Mononuclear cell (primary cell): ENCODE measurements at regions not wholly inside any gene's neighbourhood (a gene's known extent, or its start where the extent isn't known, plus 50 kb on each side); places are given as distances from the start of the nearest gene placed in this dataset.
"Not testable (repeated sequence)": the region's sequence is repeated elsewhere in the genome, so short reads cannot be mapped to it uniquely, and the experiment has no call there.

Source experiments
- H3K27me3 ChIP-seq: 2 replicates; pipeline ENCODE4 v1.6.0; 2011; ENCODE audit warnings: low read length, control low read depth; ENCODE audit not compliant: insufficient read depth
- H3K4me1 ChIP-seq: 2 replicates; pipeline ENCODE4 v1.5.1; 2011; ENCODE audit warnings: mild to moderate bottlenecking, low read length, control low read depth; ENCODE audit not compliant: insufficient read depth
- H3K4me3 ChIP-seq: 2 replicates; pipeline ENCODE4 v1.5.1; 2011; ENCODE audit warnings: mild to moderate bottlenecking, low read length, moderate library complexity
- H3K9me3 ChIP-seq: 2 replicates; pipeline ENCODE4 v1.5.1; 2011; ENCODE audit warnings: low read depth, mild to moderate bottlenecking, control low read depth, low read length

GRCh38 chr22:25453557-25453956 is 110.9 kb upstream of the GRK3 start:
- no peak overlapping the region for H3K4me3 ChIP-seq
- no peaks in the 10 kb centered on the region for H3K9me3 ChIP-seq
- no peaks in the 10 kb centered on the region for H3K27me3 ChIP-seq
- H3K4me1 ChIP-seq, result peaks cover 25% of the 10 kb centered on the region

DNA sequence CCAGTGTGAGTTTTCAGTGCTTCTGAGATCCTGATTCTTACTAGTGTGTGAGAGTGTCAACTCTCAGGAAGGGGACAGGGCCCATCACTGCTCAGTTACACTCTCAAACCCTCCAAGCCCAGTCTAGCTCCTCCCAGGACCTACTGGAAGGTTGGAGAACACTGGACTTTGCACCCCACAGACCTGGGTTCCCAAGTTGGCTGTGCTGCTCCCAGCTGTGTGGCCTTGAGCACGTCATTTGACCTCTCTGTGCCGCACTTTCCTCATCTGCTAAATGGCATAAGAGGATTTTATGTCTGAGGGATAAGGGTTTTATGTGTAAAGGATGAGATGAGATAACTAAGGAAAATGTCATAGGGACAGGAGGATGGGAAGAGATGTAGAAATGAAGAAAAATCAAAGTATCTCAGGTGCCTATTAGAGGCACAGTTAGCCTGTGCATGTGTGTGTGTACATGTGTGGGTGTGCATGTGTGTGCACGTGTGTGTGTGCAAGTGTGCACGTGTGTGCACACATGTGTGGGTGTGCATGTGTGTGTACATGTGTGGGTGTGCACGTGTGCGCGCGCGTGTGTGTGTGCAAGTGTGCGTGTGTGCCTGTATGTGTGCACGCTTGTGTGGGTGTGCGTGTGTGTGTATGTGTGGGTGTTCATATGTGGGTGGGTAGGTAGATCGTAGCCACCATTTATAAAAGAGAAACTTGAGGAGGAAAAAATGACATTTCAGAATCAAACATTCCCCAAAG is 108.0 kb upstream of the GRK3 start:
- H3K4me3 ChIP-seq, H3K27me3 ChIP-seq, H3K9me3 ChIP-seq, H3K4me1 ChIP-seq: not testable (repeated sequence)

DNA sequence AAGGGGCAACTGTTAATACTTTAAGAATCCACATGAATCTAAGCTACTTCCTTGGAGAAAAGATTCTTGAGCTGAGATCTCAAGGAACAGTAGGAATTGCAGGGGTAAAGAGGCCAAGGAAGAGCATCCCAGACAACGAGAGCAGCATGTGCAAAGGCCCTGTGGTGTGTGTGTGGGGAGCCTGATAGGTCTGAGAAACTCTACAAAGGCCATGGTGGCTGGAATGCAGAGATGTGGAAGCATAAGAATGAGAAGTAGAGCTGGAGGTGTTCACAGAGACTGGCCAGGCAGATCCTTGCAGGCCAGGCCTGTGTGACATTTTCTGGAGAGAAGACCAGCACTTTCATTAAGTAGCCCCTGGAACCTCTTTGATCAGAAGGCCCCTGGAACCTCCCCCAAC is 105.8 kb upstream of the GRK3 start:
- H3K4me1 ChIP-seq, H3K9me3 ChIP-seq, H3K4me3 ChIP-seq, H3K27me3 ChIP-seq: not testable (repeated sequence)

GRCh38 chr22:25460682-25461081 is 103.8 kb upstream of the GRK3 start:
- not testable (repeated sequence) for H3K4me1 ChIP-seq, H3K9me3 ChIP-seq, H3K27me3 ChIP-seq

DNA sequence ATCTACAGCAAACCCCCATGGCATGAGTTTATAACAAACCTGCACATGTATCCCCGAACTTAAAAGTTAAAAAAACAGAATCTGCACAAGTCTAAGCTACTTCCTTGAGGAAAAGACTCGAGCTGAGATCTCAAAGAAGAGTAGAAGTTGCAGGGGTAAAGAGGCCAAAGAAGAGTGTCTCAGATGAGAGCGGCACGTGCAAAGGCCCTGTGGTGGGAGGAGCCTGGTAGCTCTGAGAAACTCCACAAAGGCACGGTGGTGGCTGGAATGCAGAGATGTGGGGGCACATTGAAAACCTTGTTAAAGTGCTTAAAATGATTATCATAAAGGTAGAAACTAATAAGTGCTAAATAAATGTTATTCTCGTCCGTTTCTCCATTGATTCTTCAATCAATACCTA is 103.2 kb upstream of the GRK3 start:
- no peaks in the 10 kb centered on the region for H3K9me3 ChIP-seq
- no peaks in the 10 kb centered on the region for H3K4me1 ChIP-seq
- H3K27me3 ChIP-seq, result no peaks in the 10 kb centered on the region
- H3K4me3 ChIP-seq, result no peak overlapping the region

More at GRCh38 chr22:25460682-25461081, 103.8 kb upstream of the GRK3 start:
- H3K4me3 ChIP-seq, result not testable (repeated sequence)

GRCh38 chr22:25462474-25463346 is 101.8 kb upstream of the GRK3 start:
- H3K9me3 ChIP-seq, H3K4me1 ChIP-seq: not testable (repeated sequence)

DNA sequence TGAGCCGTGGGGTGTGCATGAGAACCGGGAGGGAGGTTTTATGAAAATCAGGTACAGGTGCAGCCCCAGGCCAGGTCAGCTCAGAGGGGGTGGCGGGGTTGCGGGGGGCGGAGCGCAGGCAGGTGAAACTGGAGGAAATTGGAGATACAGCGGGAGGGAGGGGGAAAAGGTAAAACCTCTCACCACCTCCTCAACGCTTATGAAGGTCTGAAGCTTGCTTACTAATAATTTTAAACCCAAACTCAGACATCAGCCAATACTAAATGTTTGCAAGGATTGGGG is 101.2 kb upstream of the GRK3 start:
- not testable (repeated sequence) for H3K9me3 ChIP-seq, H3K4me1 ChIP-seq, H3K27me3 ChIP-seq

More at GRCh38 chr22:25462474-25463346, 101.8 kb upstream of the GRK3 start:
- not testable (repeated sequence) for H3K4me3 ChIP-seq, H3K27me3 ChIP-seq

GRCh38 chr22:25464326-25464725 is 100.1 kb upstream of the GRK3 start:
- H3K27me3 ChIP-seq, H3K4me1 ChIP-seq, H3K9me3 ChIP-seq: not testable (repeated sequence)

More for the DNA sequence above, 101.2 kb upstream of the GRK3 start:
- not testable (repeated sequence) for H3K4me3 ChIP-seq

DNA sequence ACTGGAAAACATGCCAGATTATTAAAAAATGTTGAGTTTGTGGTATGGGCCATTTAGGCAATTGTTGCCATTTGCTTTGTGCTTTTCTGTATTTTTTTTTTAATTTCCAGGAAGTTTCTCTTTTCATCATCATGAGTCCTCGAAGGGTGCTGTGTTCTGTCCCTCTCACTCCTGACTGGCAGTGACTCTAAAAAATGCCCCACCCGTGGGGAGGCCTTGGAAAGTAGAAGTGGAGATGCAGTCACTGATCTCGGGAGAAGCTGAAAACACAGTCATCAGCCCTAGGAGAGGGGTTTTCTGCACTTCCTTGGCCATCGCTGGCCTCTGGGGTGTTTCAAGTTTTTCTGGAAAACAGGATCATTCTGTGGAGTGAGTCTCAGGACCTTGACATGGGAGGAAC is 98.5 kb upstream of the GRK3 start:
- Histone ChIP-seq H3K4me3 (no peak overlapping the region), H3K9me3 (no peaks in the 10 kb centered on the region), H3K4me1 (no peaks in the 10 kb centered on the region), H3K27me3 (no peaks in the 10 kb centered on the region)

More at GRCh38 chr22:25464326-25464725, 100.1 kb upstream of the GRK3 start:
- H3K4me3 ChIP-seq, result not testable (repeated sequence)

DNA sequence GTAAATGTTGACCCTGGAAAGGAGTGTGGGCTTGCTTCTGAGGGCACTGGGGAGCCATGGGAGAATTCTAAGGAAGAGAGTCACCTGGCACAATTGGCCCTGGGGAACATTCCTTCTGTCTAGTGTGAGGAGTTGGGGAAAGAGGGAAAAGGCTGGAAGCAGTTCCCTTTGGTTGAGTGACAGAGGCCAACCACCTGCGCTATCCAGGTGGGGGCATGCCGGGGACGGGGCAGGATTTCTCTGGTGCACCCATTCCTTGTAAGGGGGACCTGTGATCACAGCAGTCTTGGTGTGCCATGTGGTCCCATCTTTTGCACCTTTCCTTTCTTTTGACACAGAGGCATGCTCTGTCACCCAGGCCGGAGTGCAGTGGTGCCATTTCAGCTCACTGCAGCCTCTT is 92.1 kb upstream of the GRK3 start:
- no peaks in the 10 kb centered on the region for H3K9me3 ChIP-seq
- H3K4me1 ChIP-seq, result no peaks in the 10 kb centered on the region
- H3K27me3 ChIP-seq, result no peaks in the 10 kb centered on the region
- H3K4me3 ChIP-seq, result no peak overlapping the region

DNA sequence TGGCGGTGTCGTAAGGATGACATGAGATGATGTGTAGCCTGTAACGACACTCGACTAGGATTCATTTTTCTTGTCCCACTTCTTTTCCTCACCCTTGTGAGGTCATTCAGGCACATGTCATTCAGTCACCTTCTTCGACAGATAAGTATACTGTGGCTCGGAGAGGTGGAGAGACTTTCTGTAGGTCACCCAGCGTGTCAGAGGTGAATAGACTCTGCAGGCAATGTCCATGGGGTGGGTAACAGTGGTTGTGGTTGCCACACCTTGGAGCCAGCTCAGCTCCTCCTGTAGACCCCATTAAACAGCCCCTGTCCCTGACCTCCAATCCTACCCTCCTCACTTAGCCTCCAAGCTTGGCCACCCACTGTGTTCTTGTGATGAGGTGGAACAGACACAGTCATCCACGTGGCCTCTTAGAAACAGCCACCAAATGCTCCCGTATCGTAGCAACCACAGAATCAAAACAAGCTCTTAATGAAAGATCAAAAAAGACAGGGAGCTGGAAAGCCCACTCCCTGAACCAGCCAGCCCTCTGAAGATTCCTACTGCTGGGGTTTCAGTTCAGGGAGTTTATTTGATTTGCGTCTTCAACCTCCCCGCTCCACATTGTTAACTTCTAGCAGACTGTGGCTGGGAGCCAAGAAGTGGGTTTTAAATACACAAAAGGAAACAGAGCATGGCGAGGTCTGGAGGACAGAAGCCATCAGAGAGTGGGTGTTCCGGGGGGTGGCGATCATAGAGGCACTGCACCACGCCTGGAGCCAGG is 89.0 kb upstream of the GRK3 start:
- Histone ChIP-seq H3K9me3 (no peaks in the 10 kb centered on the region), H3K27me3 (no peaks in the 10 kb centered on the region), H3K4me3 (no peak overlapping the region), H3K4me1 (no peaks in the 10 kb centered on the region)

GRCh38 chr22:25477358-25477757 is 87.1 kb upstream of the GRK3 start:
- Histone ChIP-seq H3K4me1 (no peaks in the 10 kb centered on the region), H3K9me3 (no peaks in the 10 kb centered on the region), H3K27me3 (no peaks in the 10 kb centered on the region), H3K4me3 (no peak overlapping the region)

GRCh38 chr22:25478111-25478510 is 86.4 kb upstream of the GRK3 start:
- no peaks in the 10 kb centered on the region for H3K9me3 ChIP-seq
- H3K4me1 ChIP-seq, result no peaks in the 10 kb centered on the region
- H3K27me3 ChIP-seq, result no peaks in the 10 kb centered on the region
- H3K4me3 ChIP-seq, result no peak overlapping the region

DNA sequence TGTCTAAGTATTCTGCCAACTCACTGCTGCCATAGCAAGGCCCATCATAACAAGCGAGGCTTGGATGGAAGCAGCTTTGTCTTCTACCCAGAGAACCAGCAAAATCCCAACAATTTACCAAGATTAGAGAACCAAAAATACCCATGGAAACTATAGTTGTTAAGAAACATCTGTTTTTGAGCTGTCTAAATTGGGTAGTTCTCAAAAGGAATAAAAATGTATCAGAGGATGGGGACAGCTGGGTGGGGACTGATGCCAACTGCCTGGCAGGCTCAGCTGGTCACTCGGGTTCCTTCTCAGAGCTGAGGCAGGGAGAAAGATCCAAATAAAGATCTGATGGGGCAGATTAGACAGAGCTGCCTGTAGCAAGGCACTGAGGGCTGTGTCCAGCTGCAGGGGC is 85.9 kb upstream of the GRK3 start:
- Histone ChIP-seq H3K9me3 (no peaks in the 10 kb centered on the region), H3K4me3 (no peak overlapping the region), H3K27me3 (no peaks in the 10 kb centered on the region), H3K4me1 (no peaks in the 10 kb centered on the region)

GRCh38 chr22:25480868-25481267 is 83.6 kb upstream of the GRK3 start:
- not testable (repeated sequence) for H3K9me3 ChIP-seq, H3K4me3 ChIP-seq, H3K4me1 ChIP-seq, H3K27me3 ChIP-seq
